DOHH2 (cell line): ENCODE measurements at regions not wholly inside any gene's neighbourhood (a gene's known extent, or its start where the extent isn't known, plus 50 kb on each side); places are given as distances from the start of the nearest gene placed in this dataset.
"Not testable (repeated sequence)": the region's sequence is repeated elsewhere in the genome, so short reads cannot be mapped to it uniquely, and the experiment has no call there.

ENCODE experiments used
- EZH2phosphoT487 ChIP-seq: fragments of 200-600 bp; sonication (generic); IDR thresholded peaks from 2 replicates; pipeline ENCODE4 v1.6.1; 2017; ENCODE audit warnings: borderline replicate concordance, mild to moderate bottlenecking, antibody characterized with exemption, low read length, moderate library complexity, mixed read lengths
- TF ChIP-seq, protein P1 (sequence below): fragments of 200-600 bp; sonication (generic); IDR thresholded peaks from one replicate; pipeline ENCODE4 v1.5.1; 2014; ENCODE audit warnings: antibody characterized with exemption, mild to moderate bottlenecking, low read depth, low read length; ENCODE audit not compliant: poor library complexity, severe bottlenecking

DNA sequence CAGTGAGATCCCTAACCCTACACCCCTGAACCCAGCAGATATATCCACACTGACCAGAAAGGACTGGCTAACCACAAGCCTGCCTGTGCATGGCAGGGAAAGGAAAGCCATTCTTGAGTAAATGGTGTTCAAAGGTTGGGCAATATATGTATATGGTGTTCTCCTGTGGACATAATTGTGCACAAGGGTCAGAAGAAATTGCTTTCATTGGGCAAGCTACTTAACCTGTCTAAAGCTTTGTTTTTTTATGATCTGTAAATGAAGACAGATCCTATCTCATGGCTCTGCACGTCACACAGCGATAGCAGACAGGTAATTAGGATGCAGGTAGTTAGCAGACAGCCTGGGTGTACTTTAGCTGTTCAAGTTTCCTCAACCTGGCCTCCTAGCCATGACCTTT is 263.5 kb upstream of the PLGLB2 start:
- TF ChIP-seq, protein P1, sequence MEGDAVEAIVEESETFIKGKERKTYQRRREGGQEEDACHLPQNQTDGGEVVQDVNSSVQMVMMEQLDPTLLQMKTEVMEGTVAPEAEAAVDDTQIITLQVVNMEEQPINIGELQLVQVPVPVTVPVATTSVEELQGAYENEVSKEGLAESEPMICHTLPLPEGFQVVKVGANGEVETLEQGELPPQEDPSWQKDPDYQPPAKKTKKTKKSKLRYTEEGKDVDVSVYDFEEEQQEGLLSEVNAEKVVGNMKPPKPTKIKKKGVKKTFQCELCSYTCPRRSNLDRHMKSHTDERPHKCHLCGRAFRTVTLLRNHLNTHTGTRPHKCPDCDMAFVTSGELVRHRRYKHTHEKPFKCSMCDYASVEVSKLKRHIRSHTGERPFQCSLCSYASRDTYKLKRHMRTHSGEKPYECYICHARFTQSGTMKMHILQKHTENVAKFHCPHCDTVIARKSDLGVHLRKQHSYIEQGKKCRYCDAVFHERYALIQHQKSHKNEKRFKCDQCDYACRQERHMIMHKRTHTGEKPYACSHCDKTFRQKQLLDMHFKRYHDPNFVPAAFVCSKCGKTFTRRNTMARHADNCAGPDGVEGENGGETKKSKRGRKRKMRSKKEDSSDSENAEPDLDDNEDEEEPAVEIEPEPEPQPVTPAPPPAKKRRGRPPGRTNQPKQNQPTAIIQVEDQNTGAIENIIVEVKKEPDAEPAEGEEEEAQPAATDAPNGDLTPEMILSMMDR, result not testable (repeated sequence)
- TF ChIP-seq EZH2phosphoT487, result not testable (repeated sequence)
